IMR-90 (cell line): ENCODE measurements at regions not wholly inside any gene's neighbourhood (a gene's known extent, or its start where the extent isn't known, plus 50 kb on each side); places are given as distances from the start of the nearest gene placed in this dataset.

Experiments
- ATAC-seq: fragments of 200-7000 bp; cut with Tn5 transposase; 2 replicates; pipeline ENCODE4 v1.9.1; 2020; ENCODE audit warnings: low read depth, mild to moderate bottlenecking, moderate library complexity
- BruUV-seq: library from RNA; stranded (reverse); fragments of 400-500 nt; replicated peaks from 2 replicates; lab custom pipeline; 2021; lab: Mats Ljungman, UMichigan
- CTCF ChIA-PET: fragments of 300-600 bp; formaldehyde crosslinking; extraction: SDS; loops from one replicate; lab custom pipeline; 2021; ENCODE audit warnings: antibody characterized with exemption; lab: Yijun Ruan, JAX
- POLR2A ChIA-PET: fragments of 300-600 bp; sonication (Branson Sonifier 250); formaldehyde crosslinking; loops from one replicate; lab custom pipeline; 2022; ENCODE audit warnings: antibody characterized with exemption; ENCODE audit not compliant: unreplicated experiment; lab: Charles Lee
- DNase-seq: peaks from one replicate; pipeline ENCODE4 v3.0.0; 2013
- H2AFZ ChIP-seq: replicated peaks from 2 replicates; pipeline ENCODE3; 2013; ENCODE audit warnings: low read length, mild to moderate bottlenecking; ENCODE audit not compliant: poor library complexity
- H2AK5ac ChIP-seq: 2 replicates; pipeline ENCODE4 v1.6.1; 2013; ENCODE audit warnings: low read depth, low read length, inconsistent platforms
- H2AK9ac ChIP-seq: replicated peaks from 2 replicates; pipeline ENCODE3; 2013; ENCODE audit warnings: mild to moderate bottlenecking, low read depth, low read length, moderate library complexity; ENCODE audit not compliant: poor library complexity
- H2BK120ac ChIP-seq: 2 replicates; pipeline ENCODE4 v1.6.1; 2013; ENCODE audit warnings: low read depth, low read length, inconsistent platforms
- H2BK15ac ChIP-seq: 3 replicates; pipeline ENCODE4 v1.6.1; 2013; ENCODE audit warnings: low read depth, low read length, inconsistent platforms
- H2BK20ac ChIP-seq: 2 replicates; pipeline ENCODE4 v1.6.1; 2013; ENCODE audit warnings: low read depth, mild to moderate bottlenecking, inconsistent platforms, low read length, moderate library complexity
- H2BK5ac ChIP-seq: 2 replicates; pipeline ENCODE4 v1.6.1; 2013; ENCODE audit warnings: mild to moderate bottlenecking, low read depth, low read length, inconsistent platforms; ENCODE audit not compliant: poor library complexity, severe bottlenecking
- H3K14ac ChIP-seq: replicated peaks from 2 replicates; pipeline ENCODE4 v1.6.1; 2013; ENCODE audit warnings: low read depth, low read length, inconsistent platforms
- H3K18ac ChIP-seq: 2 replicates; pipeline ENCODE4 v1.6.1; 2013; ENCODE audit warnings: low read depth, low read length, control low read depth
- H3K23ac ChIP-seq: 2 replicates; pipeline ENCODE4 v1.6.1; 2013; ENCODE audit warnings: low read depth, low read length, inconsistent platforms
- H3K27ac ChIP-seq: 2 replicates; pipeline ENCODE4 v1.5.1; 2013; ENCODE audit warnings: mild to moderate bottlenecking, control low read depth, low read length; ENCODE audit not compliant: insufficient read depth
- H3K27me3 ChIP-seq: 2 replicates; pipeline ENCODE4 v1.6.1; 2013; ENCODE audit warnings: low read length; ENCODE audit not compliant: control insufficient read depth, insufficient read depth
- H3K36me3 ChIP-seq: 2 replicates; pipeline ENCODE4 v1.6.1; 2013; ENCODE audit warnings: low read length, mixed read lengths; ENCODE audit not compliant: control insufficient read depth, insufficient read depth
- H3K4ac ChIP-seq: 2 replicates; pipeline ENCODE4 v1.6.1; 2013; ENCODE audit warnings: low read depth, low read length, inconsistent platforms
- H3K4me1 ChIP-seq: 2 replicates; pipeline ENCODE4 v1.6.1; 2013; ENCODE audit warnings: low read length, mixed read lengths; ENCODE audit not compliant: control insufficient read depth, insufficient read depth
- H3K4me2 ChIP-seq: 2 replicates; pipeline ENCODE4 v1.6.1; 2013; ENCODE audit warnings: low read depth, mild to moderate bottlenecking, control low read depth, low read length, moderate library complexity
- H3K4me3 ChIP-seq: 2 replicates; pipeline ENCODE4 v1.5.1; 2013; ENCODE audit warnings: low read depth, mild to moderate bottlenecking, control low read depth, low read length, moderate library complexity; ENCODE audit not compliant: insufficient read depth
- H3K56ac ChIP-seq: 2 replicates; pipeline ENCODE4 v1.6.1; 2013; ENCODE audit warnings: low read length, inconsistent platforms; ENCODE audit not compliant: insufficient read depth; ENCODE audit errors: extremely low read depth
- H3K79me1 ChIP-seq, 2 experiments: 2 replicates each; pipeline ENCODE4 v1.6.1; 2013; ENCODE audit warnings: low read length in 2 of 2, inconsistent platforms in 1 of 2, low read depth in 1 of 2
- H3K9ac ChIP-seq: 2 replicates; pipeline ENCODE4 v1.6.1; 2013; ENCODE audit warnings: low read depth, low read length, control low read depth
- H3K9me1 ChIP-seq: 2 replicates; pipeline ENCODE4 v1.6.1; 2013; ENCODE audit warnings: low read length, inconsistent platforms; ENCODE audit not compliant: insufficient read depth
- H3K9me3 ChIP-seq: 2 replicates; pipeline ENCODE4 v1.6.1; 2013; ENCODE audit warnings: low read length; ENCODE audit not compliant: control insufficient read depth, insufficient read depth
- H4K20me1 ChIP-seq: 2 replicates; pipeline ENCODE4 v1.6.1; 2013; ENCODE audit warnings: low read length, inconsistent platforms; ENCODE audit not compliant: insufficient read depth
- H4K5ac ChIP-seq: 2 replicates; pipeline ENCODE4 v1.6.1; 2013; ENCODE audit warnings: mild to moderate bottlenecking, low read depth, low read length, control low read depth
- H4K8ac ChIP-seq, 2 experiments: 2 replicates each; pipeline ENCODE4 v1.6.1; 2013; ENCODE audit warnings: low read depth in 2 of 2, low read length in 2 of 2, control low read depth in 1 of 2, inconsistent platforms in 1 of 2
- H4K91ac ChIP-seq: 2 replicates; pipeline ENCODE4 v1.6.1; 2013; ENCODE audit warnings: low read depth, low read length, inconsistent platforms; ENCODE audit not compliant: insufficient read depth
- FOS ChIP-seq: fragments of 150-350 bp; IDR thresholded peaks from 2 replicates; pipeline ENCODE4 v1.6.1; 2016; ENCODE audit warnings: low read depth, low read length
- WGBS, 2 experiments: methylation state at CpG; one replicate each; pipeline versions ENCODE4 v1.1.5 to v1.1.7; 2013; ENCODE audit warnings: missing lambda C conversion rate in 2 of 2; ENCODE audit not compliant: insufficient read length in 1 of 2; ENCODE audit errors: extremely low coverage in 2 of 2; 5-methylcytosine and 5-hydroxymethylcytosine counted together
- dilution Hi-C: fragments of 300-500 bp; cut with HindIII; formaldehyde crosslinking; loops from one replicate; pipeline ENCODE4 v1.14.3; 2018; ENCODE audit warnings: low sequenced_read_pairs; ENCODE audit not compliant: unreplicated experiment
- in situ Hi-C: fragments of 300-500 bp; cut with MboI; formaldehyde crosslinking; loops from 3 replicates; pipeline ENCODE4 v1.14.3; 2019; ENCODE audit warnings: low sequenced_read_pairs, inconsistent platforms, mixed read lengths
- intact Hi-C: fragments of 100-400 bp; cut with micrococcal nuclease; formaldehyde crosslinking; loops from 2 replicates; pipeline ENCODE4 v1.10.0; 2022
- TF ChIP-seq, protein P1 (sequence below): fragments of 150-350 bp; IDR thresholded peaks from 2 replicates; pipeline ENCODE4 v1.6.1; 2016; ENCODE audit warnings: low read depth, mild to moderate bottlenecking, low read length, moderate library complexity, borderline replicate concordance

DNA sequence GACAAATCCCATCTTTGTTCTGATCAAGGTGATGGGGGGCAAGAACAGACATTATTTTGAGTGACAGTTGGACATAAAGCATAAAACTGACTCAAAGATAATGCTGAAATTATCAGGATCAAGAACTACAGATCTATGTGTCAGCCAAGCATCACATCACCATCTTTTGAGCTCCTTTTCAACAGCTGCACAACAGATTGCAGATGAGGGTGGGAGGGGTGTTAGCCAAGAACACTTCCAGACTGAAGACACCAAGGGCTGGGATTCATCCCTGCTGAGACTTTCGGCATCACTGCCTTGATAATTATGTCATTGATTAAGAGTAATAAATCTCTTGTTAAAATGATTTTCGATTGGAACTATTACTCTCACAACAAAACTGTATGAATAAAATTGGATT, 191.5 kb upstream of the NETO1 start:
- Histone ChIP-seq H3K27me3 (no peaks in the 10 kb centered on the region), H3K27ac (no peak overlapping the region), H4K20me1 (no peaks in the 10 kb centered on the region), H2BK20ac (no peak overlapping the region), H3K14ac (no peak overlapping the region), H4K8ac (no peak overlapping the region), H3K36me3 (no peaks in the 10 kb centered on the region), H2BK5ac (no peak overlapping the region), H3K18ac (no peak overlapping the region), H3K9me3 (0 out of 2 replicates have a peak, but pooled peaks cover 2% of the 10 kb centered on the region), H2AK5ac (no peak overlapping the region), H3K56ac (no peak overlapping the region), H2AK9ac (no peak overlapping the region), H3K9me1 (no peaks in the 10 kb centered on the region), H2BK15ac (no peak overlapping the region), H3K4me3 (no peak overlapping the region), H3K9ac (no peak overlapping the region), H3K79me1 (no peaks in the 10 kb centered on the region), H3K4ac (no peak overlapping the region), H3K4me1 (no peaks in the 10 kb centered on the region), H4K5ac (no peak overlapping the region), H4K91ac (no peak overlapping the region), H3K23ac (no peak overlapping the region), H3K4me2 (no peak overlapping the region), H2AFZ (no peak overlapping the region), H2BK120ac (no peak overlapping the region)
- WGBS, 2 experiments: no CpG with 5 or more reads among the region's 2 CpGs
- in situ Hi-C loops (no loop called here), dilution Hi-C loops (no loop called here), intact Hi-C loops (no loop called here)
- no TSS peak for BruUV-seq
- ChIA-PET POLR2A (no interaction called here), CTCF (interaction anchor here (0.6 kb wide), 1 partner anchor 35 kb away, joined by 3 read pairs; no protein-coding TSS in a partner anchor)
- TF ChIP-seq FOS: no peak
- TF ChIP-seq, protein P1, sequence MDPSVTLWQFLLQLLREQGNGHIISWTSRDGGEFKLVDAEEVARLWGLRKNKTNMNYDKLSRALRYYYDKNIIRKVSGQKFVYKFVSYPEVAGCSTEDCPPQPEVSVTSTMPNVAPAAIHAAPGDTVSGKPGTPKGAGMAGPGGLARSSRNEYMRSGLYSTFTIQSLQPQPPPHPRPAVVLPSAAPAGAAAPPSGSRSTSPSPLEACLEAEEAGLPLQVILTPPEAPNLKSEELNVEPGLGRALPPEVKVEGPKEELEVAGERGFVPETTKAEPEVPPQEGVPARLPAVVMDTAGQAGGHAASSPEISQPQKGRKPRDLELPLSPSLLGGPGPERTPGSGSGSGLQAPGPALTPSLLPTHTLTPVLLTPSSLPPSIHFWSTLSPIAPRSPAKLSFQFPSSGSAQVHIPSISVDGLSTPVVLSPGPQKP: no peak
- DNase-seq: no peak
- no peak for ATAC-seq
